NCI-H1930 (cell line): ENCODE measurements at regions not wholly inside any gene's neighbourhood (a gene's known extent, or its start where the extent isn't known, plus 50 kb on each side); places are given as distances from the start of the nearest gene placed in this dataset.
A peak's percentile ranks its signal among the peaks of the same experiment; 100 is the strongest.
"Not testable (repeated sequence)": the region's sequence is repeated elsewhere in the genome, so short reads cannot be mapped to it uniquely, and the experiment has no call there.

Source experiments
- DNase-seq, 2 experiments: peaks; one replicate each; lab custom pipeline; 2025; lab: John Stamatoyannopoulos, UW

DNA sequence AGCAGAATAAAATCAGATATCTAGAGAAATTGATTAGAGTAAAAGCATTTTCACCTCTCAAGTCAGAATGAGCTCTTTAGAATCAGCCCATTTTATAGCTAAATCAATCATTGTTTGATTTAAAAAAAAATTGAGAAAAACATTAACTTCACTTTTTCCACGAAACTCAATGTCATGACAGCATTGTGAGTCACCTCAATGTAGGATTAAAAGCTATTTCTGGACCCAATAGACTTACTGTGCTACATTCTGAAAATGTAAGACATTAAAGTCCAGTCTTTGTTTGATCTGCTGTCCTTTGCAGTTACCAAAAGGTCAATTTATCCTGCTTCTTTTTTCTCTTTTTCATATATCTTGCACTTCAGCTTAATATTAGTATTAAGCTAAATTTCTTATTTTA lies 519.4 kb upstream of the ZNF337 start:
- DNase-seq, result no peak

DNA sequence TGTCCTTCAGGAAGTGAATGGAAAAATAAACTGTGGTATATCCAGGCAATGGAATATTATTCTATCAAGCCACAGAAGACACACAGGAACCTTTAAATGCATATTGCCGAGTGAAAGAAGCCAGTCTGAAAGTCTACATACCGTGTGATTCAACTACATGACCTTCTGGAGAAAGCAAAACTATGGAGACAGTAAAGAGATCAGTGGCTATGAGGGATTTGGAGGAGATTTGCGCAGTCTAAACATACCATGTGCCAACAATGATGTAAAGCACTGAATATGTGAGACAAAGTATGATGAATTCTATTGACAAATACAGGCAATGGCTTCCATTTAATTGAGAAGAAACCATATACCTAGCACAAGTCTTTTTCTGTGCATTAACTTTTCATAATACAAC lies 518.3 kb upstream of the ZNF337 start:
- DNase-seq, result no peak

DNA sequence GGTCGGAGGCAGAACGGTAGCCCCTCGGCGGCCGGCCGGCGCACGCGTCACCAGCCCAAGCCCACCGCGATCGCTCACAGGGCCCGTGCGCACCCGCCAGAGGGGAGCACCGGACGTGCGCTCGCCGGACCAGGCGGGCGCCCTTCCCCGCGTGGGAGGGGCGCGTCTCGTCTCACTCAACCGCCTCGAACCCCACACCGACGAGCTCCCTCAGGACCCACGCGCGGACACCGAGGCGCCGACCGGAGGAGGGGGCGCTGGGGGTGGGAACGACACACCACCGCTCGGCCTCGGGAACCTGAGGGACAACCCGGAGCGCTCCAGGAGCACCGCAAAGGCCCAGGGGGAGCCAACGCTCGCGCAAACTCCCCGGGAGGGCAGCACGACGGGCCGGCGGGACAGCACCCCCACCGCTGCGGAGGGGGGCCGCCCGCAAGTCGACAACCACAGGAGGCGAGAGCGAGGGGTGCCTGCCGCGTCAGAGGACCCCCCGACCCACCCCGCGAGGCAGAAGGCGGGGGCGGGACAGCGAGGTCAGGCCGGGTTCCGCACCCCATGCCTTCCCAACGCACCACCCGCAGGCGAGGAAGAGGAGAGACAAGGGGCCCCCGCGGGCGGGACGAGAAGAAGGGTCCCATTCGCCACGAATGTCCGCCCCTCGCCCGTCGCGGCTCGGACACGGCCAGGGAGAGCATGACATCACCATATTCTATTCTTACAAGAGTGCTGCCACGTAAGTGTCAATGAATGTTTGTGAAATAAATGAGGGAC lies 512.7 kb upstream of the ZNF337 start:
- DNase-seq, result no peak

DNA sequence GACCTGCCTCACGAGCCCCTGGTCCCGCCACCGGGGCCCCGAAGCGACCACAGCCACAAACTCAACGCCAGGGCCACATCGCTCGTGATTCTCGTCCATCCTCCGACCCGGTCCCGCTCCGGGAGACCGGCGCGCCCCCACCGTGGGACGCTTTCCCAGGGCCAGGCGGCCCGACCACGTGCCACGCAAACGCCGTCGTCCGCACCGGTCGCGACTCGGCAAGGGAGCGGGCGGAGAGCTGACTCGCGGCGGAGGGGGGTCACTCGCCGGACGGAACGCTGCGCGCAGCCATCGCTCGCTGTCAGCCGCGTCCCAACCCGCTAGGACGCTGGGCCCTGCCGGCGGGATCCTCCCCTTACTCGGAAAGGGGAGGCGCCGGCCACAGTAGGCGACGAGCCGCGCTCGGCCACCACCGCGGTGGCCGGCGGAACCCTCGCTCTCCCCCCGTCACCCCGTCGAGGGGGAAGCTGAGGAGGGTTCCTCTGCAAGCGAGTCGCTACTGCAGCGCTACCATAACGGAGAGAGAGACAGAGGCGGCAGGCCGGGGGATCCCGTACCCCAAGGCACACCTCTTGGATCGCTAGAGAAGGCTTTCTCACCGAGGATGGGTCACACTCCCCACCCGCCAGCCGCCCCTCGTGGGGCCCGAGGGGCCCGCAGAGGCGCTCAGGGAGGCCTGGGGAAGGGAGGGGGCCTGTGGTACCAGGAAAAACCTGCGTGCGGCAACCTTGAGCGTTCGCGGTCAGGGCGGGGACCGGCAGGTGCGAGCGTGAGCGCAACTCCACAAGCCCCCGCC lies 511.8 kb upstream of the ZNF337 start:
- DNase-seq, result no peak

DNA sequence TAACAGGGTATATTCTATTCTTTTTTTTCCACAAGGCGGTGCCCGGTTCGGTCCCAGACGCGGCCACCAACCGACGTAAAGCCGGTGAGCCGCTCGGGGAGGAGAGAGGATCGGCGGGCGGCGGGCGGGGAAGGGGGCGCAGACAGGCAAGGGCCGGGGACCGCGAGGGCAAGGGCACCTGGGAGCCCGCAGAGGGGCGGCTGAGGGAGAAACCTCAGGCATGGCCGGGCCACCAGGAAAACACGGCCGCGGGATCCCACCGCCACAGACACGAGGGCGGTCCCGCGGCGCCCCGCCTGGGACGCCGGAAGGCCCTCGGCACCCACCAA lies 511.3 kb upstream of the ZNF337 start:
- DNase-seq, result not testable (repeated sequence)

DNA sequence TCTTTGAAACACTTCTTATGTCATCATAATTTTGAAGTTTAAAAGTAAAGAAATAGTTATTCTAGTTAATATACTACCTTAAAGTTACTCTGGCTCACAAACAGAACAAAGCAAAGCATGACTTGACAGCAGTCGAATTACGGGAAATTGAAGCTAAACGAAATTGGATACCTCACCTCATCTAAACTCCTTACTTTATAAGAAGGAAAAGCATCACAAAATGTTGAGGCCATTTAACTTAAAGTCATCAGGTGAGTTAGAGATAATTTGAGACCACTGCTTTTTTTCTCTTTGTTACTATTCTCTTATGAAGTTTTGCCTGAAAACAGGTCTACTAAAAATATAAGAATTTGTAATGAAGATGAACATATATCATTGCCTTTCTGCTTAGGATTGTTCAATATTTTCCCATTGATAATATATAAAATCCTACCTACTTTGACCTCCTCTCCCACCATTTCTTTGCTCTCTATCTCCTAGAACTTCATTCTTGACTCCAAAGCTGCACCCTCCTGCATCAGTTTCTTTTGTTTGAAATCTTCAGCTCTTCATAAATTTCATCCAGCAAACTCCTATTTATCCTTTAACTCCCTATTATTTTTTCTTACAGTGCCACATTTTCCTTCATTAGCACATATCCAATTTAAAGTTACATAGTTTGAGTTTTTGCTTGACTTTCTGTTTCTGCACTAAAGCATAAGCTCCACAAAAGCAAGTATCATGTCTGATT lies 510.7 kb upstream of the ZNF337 start:
- DNase-seq, result no peak

DNA sequence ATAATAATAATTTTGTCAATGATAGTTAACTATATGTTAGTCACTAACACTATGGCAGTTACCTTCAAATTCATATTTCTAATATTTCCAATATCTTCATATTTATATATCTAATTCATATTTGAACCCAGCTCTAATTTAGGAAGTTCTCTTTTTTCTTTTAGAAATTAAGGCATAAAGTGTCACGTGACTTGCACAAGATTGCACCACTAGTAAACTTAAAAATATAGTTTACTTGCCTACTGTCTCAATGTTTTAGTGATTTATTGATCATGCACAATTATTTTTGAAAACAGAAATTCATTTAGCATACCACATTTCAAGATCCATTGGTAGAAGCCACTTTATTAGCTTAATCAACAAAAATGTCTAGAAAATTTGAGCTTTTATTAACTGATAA lies 508.7 kb upstream of the ZNF337 start:
- no peak for DNase-seq

DNA sequence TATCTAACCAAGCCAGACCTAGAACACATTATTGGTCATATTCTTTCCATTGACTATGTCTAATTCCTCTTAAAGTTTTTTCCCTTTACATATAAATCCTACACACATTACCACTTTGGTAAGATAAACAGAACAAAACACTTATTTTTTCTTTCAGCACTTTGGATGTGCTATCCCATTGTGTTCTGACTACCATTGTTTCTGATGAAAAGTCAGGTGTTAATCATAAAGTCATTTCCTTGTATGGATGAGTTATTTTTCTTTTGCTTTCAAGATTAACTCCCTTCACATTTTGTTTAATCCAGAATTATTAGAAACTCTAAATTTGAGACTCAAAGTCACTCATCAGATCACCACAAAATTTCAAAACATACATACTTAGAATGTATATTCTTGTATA lies 504.4 kb upstream of the ZNF337 start:
- not testable (repeated sequence) for DNase-seq

DNA sequence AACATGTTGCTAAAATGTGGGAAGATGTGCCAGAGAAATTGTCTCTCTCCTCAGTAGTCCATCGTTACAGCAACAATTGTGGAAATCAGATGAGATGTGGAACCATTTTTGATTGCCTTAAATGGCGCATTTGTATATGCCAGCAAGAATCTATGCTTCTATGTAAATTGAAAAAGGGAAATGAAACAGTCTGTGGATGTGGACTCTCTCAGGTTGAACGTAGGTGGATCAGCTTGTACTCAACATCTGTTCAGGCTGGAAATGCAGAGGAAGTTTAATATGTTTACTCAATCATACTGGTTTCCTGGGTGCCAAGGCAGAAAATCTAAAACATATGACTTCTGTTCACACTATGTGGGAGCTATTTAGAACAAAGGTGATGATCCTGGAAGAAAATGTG lies 490.7 kb upstream of the ZNF337 start:
- DNase-seq, result not testable (repeated sequence)

DNA sequence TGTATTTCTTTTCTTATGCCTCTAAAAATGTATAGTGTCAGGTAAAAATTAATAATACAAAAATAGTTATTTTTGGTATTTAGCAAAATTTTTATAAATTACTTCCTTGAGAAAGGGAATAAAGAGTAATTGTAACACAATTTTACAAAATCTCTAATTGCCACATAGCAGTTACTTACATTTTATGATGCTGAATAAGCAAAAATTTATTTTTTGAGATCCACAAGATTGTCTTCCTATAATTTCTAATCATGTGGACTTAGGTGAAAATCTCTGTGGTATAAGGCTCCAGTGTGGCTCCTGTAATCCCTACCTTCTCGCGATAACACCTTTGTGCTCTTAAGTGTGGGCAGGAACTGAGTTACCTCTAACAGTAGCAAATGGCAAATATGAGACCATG lies 487.1 kb upstream of the ZNF337 start:
- not testable (repeated sequence) for DNase-seq

DNA sequence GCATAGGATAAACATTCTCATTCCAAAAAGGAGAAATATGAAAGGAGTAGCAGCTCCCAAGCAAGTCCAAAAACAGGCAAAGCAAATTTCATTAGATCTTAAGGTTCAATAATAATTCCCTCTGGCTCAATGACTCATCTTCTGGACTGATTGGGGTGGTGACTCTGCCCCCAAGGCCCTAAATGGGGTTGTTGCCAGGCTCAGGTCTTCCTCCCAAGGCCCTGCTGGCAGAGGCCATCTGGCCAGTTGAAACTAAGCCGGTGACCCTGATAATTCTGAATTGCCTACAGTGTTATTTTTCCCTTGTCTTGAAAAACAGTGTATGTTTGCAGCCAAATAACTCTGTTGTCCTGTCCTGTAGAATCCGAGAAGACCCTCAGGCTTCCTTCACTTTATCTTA lies 484.7 kb upstream of the ZNF337 start:
- not testable (repeated sequence) for DNase-seq

DNA sequence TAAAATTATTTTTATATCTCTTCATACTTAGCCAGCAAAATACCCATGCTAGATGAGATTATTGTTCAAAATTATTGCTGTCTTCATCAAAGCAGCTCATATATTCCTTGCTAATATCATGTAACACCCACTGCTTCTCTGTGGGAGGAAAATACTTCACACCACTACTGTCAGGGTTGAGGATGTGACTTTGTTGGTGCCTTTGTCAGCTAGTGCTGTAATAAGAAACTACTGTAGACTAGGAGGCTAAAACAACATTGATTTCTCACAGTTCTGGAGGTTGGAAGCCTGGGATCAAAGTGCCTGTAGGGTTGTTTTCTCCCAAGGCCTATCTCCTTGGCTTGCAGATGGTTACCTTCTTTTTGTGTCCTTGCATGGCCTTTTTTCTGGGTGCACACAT lies 475.2 kb upstream of the ZNF337 start:
- not testable (repeated sequence) for DNase-seq

DNA sequence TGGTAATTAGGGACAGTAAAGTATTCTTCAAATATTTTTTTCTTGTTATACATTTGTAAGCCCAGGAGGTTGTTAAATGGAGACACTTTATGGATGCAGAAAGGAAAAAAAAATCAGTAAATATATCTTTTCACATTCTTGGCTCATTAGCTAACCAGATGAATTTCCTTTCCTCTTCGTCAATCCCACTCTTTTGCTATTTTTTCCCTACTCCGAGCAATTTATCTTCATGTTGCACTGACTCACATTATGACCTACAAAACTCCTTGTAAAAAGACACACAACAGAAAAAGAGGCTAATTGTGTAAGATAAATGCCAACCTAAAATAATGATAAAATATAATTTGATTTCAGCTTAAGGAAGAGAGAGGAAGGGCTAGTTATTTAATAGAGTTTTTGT lies 472.9 kb upstream of the ZNF337 start:
- DNase-seq, result no peak

DNA sequence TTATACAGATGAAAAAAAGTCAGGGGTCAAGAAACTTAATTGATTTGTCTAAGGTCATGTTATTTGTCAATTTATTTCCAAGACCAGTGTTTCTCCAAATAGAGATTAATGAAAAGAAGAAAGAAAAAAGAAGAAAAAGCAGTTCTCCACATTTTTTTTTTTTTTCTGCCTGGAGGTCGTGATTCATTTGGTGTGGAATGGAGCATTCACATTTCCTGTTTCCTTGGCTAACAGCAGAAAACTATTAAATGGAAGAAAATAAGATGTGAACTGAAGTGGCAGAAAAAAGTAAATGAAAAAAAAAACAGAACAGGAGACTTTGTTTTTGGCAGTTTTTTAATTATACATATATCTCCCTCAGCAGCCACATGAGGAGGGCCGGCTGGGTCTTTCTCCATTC lies 470.8 kb upstream of the ZNF337 start:
- no peak for DNase-seq

DNA sequence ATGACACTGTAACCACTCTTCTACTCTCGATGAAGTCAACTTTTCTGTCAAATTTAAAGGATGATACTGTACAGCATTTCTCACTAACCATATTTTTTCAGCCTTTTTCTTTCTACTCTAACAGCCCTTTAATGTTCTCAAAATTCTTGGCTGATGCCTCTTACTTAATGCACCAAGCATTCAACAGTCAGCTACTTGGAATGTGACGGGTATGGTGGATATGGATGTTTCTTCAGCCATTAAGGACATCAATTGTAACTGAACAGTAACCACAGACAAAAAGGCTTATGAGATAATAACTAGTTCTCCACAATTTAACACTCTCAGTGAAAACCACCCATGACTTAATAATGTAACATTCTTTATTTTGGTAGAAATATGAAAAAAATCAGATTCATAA lies 467.2 kb upstream of the ZNF337 start:
- DNase-seq, result no peak

DNA sequence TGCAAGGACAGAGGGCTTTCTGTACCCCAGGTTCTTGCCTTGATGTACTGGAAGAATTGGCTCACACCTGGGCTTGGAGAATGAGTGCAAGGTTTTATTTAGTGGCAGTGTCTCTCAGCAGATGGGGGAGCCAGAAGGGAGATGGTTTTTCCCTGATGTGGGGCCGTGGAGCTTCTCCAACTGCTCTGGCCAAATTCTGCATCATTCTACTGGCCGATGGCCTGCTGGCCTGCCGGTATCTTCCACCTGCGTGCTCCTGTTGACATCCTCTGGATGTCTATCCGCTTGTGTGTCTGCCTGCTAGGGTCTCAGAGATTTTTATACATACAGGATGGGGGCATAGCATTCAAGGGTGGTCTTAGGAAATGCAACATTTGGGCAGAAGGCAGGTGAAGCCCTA lies 466.5 kb upstream of the ZNF337 start:
- DNase-seq, result not testable (repeated sequence)

DNA sequence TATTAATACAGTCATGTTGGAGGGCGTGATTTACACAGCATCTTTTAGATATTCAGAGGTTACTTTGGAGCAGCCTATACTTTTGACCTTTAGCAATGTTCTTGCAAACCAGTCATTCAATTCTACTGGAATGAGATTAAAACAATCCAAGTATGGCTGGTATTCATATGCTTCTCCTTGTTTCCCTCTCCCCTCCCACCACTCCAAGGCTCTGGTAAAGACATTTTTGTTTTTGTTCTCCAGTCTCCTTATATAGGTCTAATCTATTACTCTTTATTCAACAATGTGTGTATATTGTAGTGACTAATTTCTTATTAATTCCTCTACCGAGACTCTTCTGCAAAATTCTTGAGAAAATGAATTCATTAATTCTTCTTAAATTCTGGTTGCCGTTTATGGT lies 465.1 kb upstream of the ZNF337 start:
- DNase-seq, result not testable (repeated sequence)

DNA sequence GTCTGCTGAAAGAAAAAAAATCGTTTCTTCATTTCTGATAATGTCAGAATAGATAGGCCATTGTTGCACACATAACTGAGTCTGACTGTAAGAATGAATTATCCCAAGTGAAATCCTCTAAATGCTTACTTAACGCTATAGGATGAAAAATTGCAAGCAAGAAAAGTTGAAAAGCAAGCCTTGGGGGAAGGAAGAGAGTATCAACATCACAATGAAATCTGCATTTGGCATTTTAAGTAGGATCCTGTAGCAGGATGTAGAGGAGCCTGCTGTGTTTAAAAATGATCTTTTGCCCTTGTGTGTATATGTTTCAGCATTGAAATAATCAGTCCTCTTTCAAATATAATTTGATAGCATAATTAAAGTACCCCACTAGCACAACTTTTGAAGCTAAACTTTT lies 464.3 kb upstream of the ZNF337 start:
- DNase-seq, result not testable (repeated sequence)

DNA sequence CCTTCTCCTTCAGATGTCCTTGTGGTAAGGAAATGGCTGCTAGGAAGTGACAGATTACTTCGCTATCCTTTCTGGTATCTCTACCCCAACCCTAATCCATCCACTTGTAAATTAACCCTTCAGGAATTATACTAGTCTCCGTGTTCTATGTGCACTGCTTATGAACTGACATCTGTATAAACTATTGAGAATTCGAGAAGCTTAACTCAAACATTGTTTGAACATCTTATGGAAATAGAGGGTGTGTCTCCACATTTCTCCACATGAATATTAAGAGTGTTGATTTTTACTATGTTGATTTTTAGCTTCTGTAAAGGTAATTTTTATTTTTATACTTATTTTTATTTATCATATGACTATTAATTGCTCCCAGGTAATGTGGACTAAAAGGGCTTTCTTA lies 457.6 kb upstream of the ZNF337 start:
- DNase-seq, result no peak

DNA sequence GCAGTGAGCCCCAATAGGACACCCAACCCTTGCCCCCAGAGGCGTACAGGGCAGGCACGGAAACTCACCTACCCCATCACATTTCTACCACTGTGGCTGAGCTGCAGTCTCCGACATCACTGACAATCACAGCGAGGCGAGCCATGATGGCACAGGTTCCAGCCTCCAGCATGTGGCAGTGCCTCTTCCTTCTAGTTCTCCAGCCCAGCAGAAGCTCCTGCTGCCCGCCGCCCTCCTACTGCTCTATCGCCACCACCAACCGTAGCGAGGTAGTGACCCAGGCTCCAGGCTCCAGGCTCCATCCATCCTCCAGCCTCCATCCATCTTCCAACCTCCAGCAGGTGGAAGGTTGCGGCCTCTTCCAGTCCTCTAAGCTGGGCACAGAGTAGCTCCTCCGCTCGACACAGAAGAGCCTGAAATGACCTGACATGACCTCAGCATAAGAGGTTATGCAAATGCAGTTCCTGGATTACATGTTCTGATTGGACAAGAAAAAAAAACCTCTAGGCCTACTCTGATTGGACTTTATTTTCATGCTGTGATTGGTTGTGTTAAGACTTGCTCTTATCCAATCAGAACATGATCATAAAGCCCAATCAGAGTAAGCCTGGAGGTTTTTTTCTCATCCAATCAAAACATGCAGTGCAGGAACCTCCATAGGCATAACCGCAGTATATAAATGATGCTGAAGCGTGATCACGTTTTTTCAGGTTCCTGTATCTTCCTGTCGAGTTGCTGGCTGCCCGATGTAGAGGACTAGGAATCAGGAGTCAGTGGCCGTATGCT lies 438.9 kb upstream of the ZNF337 start:
- peak in 1 of 2 experiments; percentile 12 for DNase-seq

DNA sequence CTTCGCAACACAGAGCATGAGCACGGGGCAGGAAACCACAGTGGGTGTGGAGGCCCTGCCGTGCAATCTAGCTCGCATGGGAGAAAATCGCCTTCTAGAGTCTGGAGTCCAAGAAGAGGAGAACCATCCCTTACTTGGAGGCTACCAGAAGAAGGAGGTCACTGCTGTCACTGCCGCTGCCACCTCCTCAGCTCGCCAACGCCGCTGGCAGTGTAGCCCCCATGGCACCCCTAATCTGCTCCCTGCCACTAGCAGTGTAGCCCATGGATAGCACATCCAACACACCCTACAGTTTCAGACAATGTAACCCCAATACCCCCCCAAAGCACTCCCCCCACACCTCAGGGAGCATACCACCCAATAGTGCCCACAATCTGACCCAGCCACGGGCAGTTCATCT lies 438.0 kb upstream of the ZNF337 start:
- no peak for DNase-seq

DNA sequence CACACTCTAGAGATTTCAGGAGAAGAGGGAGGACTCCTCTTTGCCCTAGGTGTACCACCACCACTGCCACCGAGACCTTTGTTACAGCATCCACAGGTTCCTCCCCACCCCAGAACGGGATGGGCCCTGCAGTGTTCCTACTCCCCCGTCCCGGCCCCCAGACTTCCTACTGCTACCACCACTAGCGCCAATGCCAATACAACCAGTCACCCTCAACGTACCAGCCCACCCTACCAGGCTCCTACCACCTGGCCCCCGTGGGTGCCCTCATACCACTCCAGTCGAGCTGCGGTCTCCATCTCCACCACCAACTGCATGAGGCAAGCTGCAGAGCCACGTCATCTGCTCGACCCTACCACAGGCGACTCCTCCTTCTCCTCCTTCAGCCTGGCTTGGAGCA lies 437.1 kb upstream of the ZNF337 start:
- not testable (repeated sequence) for DNase-seq
